Omental fat pad (tissue), 3 donors: ENCODE measurements at regions not wholly inside any gene's neighbourhood (a gene's known extent, or its start where the extent isn't known, plus 50 kb on each side); places are given as distances from the start of the nearest gene placed in this dataset.

Experiments
- ATAC-seq: fragments of 150-250 bp; one replicate; pipeline ENCODE4 v1.9.1; 2016; ENCODE audit warnings: mild to moderate bottlenecking, moderate library complexity; ENCODE audit not compliant: low FRiP score
- DNase-seq: peaks from one replicate; pipeline ENCODE4 v3.0.0-alpha.2; 2019; ENCODE audit warnings: low spot score
- CTCF ChIP-seq, 3 donors: fragments of 450-650 bp; IDR thresholded peaks; one replicate each; pipeline ENCODE4 v1.5.1; 2016 to 2017; ENCODE audit warnings: antibody characterized with exemption in 3 of 3, mild to moderate bottlenecking in 3 of 3, moderate library complexity in 2 of 3

- no peak for TF ChIP-seq CTCF (IDR thresholded peaks at IDR 0.05)
- no peak for ATAC-seq
Measured at GRCh38 chr5:118679264-118679940, 308.9 kb downstream of the DTWD2 start.

GRCh38 chr5:118678746-118679145 is 309.6 kb downstream of the DTWD2 start:
- DNase-seq: no peak
- no peak for TF ChIP-seq CTCF (IDR thresholded peaks at IDR 0.05)

More at GRCh38 chr5:118679264-118679940, 308.9 kb downstream of the DTWD2 start:
- DNase-seq: no peak

GRCh38 chr5:118675247-118675646 is 313.1 kb downstream of the DTWD2 start:
- DNase-seq (no peak), ATAC-seq (no peak)
- no peak for TF ChIP-seq CTCF (IDR thresholded peaks at IDR 0.05)

More at GRCh38 chr5:118678746-118679145, 309.6 kb downstream of the DTWD2 start:
- no peak for ATAC-seq

- no peak for DNase-seq
- no peak for TF ChIP-seq CTCF (IDR thresholded peaks at IDR 0.05)
- no peak for ATAC-seq
Measured at GRCh38 chr5:118657576-118657975, 330.8 kb downstream of the DTWD2 start.

GRCh38 chr5:118653872-118654271 is 334.5 kb downstream of the DTWD2 start:
- TF ChIP-seq CTCF (IDR thresholded peaks at IDR 0.05): no peak
- ATAC-seq (no peak), DNase-seq (no peak)

- no peak for TF ChIP-seq CTCF (IDR thresholded peaks at IDR 0.05)
- ATAC-seq: no peak
- DNase-seq: no peak
Measured at GRCh38 chr5:118653183-118653582, 335.2 kb downstream of the DTWD2 start.

- ATAC-seq (no peak), DNase-seq (no peak)
- TF ChIP-seq CTCF (IDR thresholded peaks at IDR 0.05): no peak
Measured at GRCh38 chr5:118651002-118651401, 337.3 kb downstream of the DTWD2 start.
